WTC11 (cell line): ENCODE measurements at regions not wholly inside any gene's neighbourhood (a gene's known extent, or its start where the extent isn't known, plus 50 kb on each side); places are given as distances from the start of the nearest gene placed in this dataset.

Experiments
- ATAC-seq: fragments of 200-7000 bp; cut with Tn5 transposase; 2 replicates; pipeline ENCODE4 v1.10.0; 2021; ENCODE audit warnings: mild to moderate bottlenecking, moderate library complexity
- CTCF ChIA-PET: fragments of 300-600 bp; sonication (Branson Sonifier 250); formaldehyde crosslinking; loops from one replicate; lab custom pipeline; 2021; ENCODE audit warnings: antibody characterized with exemption; lab: Charles Lee
- POLR2A ChIA-PET: fragments of 350-600 bp; sonication (Branson Sonifier 250); formaldehyde crosslinking; loops from one replicate; lab custom pipeline; 2021; ENCODE audit warnings: antibody characterized with exemption; lab: Charles Lee
- DNase-seq: peaks from one replicate; pipeline ENCODE4 v3.0.0; 2021; ENCODE audit warnings: low spot score
- H3K27ac Mint-ChIP-seq: 2 replicates; pipeline ENCODE4 v1.8.0; 2021; ENCODE audit warnings: mixed read lengths
- H3K27me3 Mint-ChIP-seq: 2 replicates; pipeline ENCODE4 v1.8.0; 2021; ENCODE audit warnings: low read depth, mild to moderate bottlenecking, moderate library complexity, mixed read lengths
- H3K36me3 Mint-ChIP-seq: 2 replicates; pipeline ENCODE4 v1.8.0; 2021; ENCODE audit warnings: mixed read lengths
- H3K4me1 Mint-ChIP-seq: 2 replicates; pipeline ENCODE4 v1.8.0; 2022; ENCODE audit warnings: mixed read lengths
- H3K4me3 Mint-ChIP-seq: 2 replicates; pipeline ENCODE4 v1.8.0; 2021; ENCODE audit warnings: mild to moderate bottlenecking, moderate library complexity, mixed read lengths
- H3K9me3 Mint-ChIP-seq: 2 replicates; pipeline ENCODE4 v1.8.0; 2021; ENCODE audit warnings: mixed read lengths
- AR ChIP-seq: fragments of 250-450 bp; sonication (Bioruptor Pico); IDR thresholded peaks from 2 replicates; pipeline ENCODE4 v1.9.0; 2021; ENCODE audit warnings: mild to moderate bottlenecking
- ESRRA ChIP-seq: sonication (generic); formaldehyde crosslinking; IDR thresholded peaks from 2 replicates; pipeline ENCODE4 v1.8.1; 2022; ENCODE audit warnings: mild to moderate bottlenecking, missing genetic modification reagents, borderline replicate concordance
- GABPB1 ChIP-seq: sonication (generic); formaldehyde crosslinking; IDR thresholded peaks from 2 replicates; pipeline ENCODE4 v1.8.1; 2023; ENCODE audit warnings: mild to moderate bottlenecking, missing genetic modification reagents
- HMGA2 ChIP-seq: fragments of 250-450 bp; sonication (Bioruptor Pico); IDR thresholded peaks from 2 replicates; pipeline ENCODE4 v1.4.0; 2021; ENCODE audit warnings: mild to moderate bottlenecking, moderate library complexity
- IRF2 ChIP-seq: sonication (generic); formaldehyde crosslinking; IDR thresholded peaks from 2 replicates; pipeline ENCODE4 v1.8.0; 2022; ENCODE audit warnings: low read depth, missing genetic modification reagents, borderline replicate concordance
- MYBL2 ChIP-seq: sonication (generic); formaldehyde crosslinking; IDR thresholded peaks from 2 replicates; pipeline ENCODE4 v1.8.1; 2023; ENCODE audit warnings: mild to moderate bottlenecking, moderate library complexity, missing genetic modification reagents
- SP1 ChIP-seq: sonication (generic); formaldehyde crosslinking; conservative IDR thresholded peaks from 2 replicates; pipeline ENCODE4 v1.8.1; 2022; ENCODE audit warnings: missing genetic modification reagents
- STAT6 ChIP-seq: sonication (generic); formaldehyde crosslinking; conservative IDR thresholded peaks from 2 replicates; pipeline ENCODE4 v1.8.1; 2023; ENCODE audit warnings: mild to moderate bottlenecking, low read depth, missing genetic modification reagents, moderate library complexity
- TEAD4 ChIP-seq: sonication (generic); formaldehyde crosslinking; IDR thresholded peaks from 2 replicates; pipeline ENCODE4 v1.8.0; 2022; ENCODE audit warnings: mild to moderate bottlenecking, missing genetic modification reagents
- ZNF219 ChIP-seq: sonication (generic); formaldehyde crosslinking; IDR thresholded peaks from 2 replicates; pipeline ENCODE4 v1.8.0; 2023; ENCODE audit warnings: missing genetic modification reagents, mild to moderate bottlenecking, borderline replicate concordance
- ZNF232 ChIP-seq: sonication (generic); formaldehyde crosslinking; IDR thresholded peaks from 2 replicates; pipeline ENCODE4 v1.8.0; 2022; ENCODE audit warnings: mild to moderate bottlenecking, missing genetic modification reagents
- ZNF317 ChIP-seq: sonication (generic); formaldehyde crosslinking; IDR thresholded peaks from 2 replicates; pipeline ENCODE4 v1.8.1; 2023; ENCODE audit warnings: low read depth, mild to moderate bottlenecking, moderate library complexity, missing genetic modification reagents, borderline replicate concordance
- ZNF423 ChIP-seq: fragments of 250-450 bp; sonication (Bioruptor Pico); IDR thresholded peaks from 2 replicates; pipeline ENCODE4 v2.1.2; 2022; ENCODE audit warnings: mild to moderate bottlenecking, moderate library complexity
- ZNF671 ChIP-seq: fragments of 250-450 bp; sonication (Bioruptor Pico); IDR thresholded peaks from 2 replicates; pipeline ENCODE4 v1.8.0; 2021; ENCODE audit warnings: mild to moderate bottlenecking
- TF ChIP-seq, protein P1 (sequence below): sonication (generic); formaldehyde crosslinking; IDR thresholded peaks from 2 replicates; pipeline ENCODE4 v1.8.0; 2023; ENCODE audit warnings: missing genetic modification reagents
- TF ChIP-seq, protein P2 (sequence below): sonication (generic); formaldehyde crosslinking; IDR thresholded peaks from 2 replicates; pipeline ENCODE4 v1.8.1; 2022; ENCODE audit warnings: mild to moderate bottlenecking, moderate library complexity, missing genetic modification reagents
- TF ChIP-seq, protein P3 (sequence below): fragments of 200-600 bp; IDR thresholded peaks from 2 replicates; pipeline ENCODE4 v1.8.0; 2022; ENCODE audit warnings: antibody characterized with exemption

DNA sequence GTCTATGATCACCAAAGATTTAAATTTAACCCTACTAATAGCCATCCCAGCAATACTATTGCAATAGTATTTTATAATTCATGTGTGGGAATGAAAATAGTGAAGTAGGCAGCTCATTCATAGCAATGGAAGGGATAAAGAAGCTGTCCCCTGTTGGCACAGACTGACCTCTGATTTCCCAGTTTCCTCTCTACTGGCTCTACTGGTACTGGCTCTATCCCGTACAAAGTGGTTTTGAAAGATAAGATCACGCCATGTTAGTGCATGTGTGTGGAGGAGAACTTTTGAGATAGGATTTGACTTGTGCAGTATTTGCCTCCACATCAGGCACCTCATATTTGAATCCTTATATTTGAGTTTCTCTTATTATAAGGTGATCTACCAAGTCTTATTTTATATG lies 227.3 kb upstream of the ADGRL2 start:
- peaks cover 31% of the 10 kb centered on the region for H3K4me1 Mint-ChIP-seq
- DNase-seq (no peak), ATAC-seq (no peak)
- no peaks in the 10 kb centered on the region for H3K36me3 Mint-ChIP-seq
- H3K27me3 Mint-ChIP-seq, result no peaks in the 10 kb centered on the region
- no peaks in the 10 kb centered on the region for H3K9me3 Mint-ChIP-seq
- POLR2A ChIA-PET, result no interaction called here
- H3K27ac Mint-ChIP-seq, result no peak overlapping the region; the same call in 1 of the 2 replicates
- TF ChIP-seq ESRRA (CRISPR knock-in tag), result no peak
- no peak for TF ChIP-seq IRF2 (CRISPR knock-in tag)
- no peak for TF ChIP-seq AR (CRISPR knock-in tag)
- no peak overlapping the region for H3K4me3 Mint-ChIP-seq
- CTCF ChIA-PET, result interaction anchor here (1.4 kb wide), 1 partner anchor 268 kb away, joined by 4 read pairs; no protein-coding TSS in a partner anchor

- POLR2A ChIA-PET, result no interaction called here
- Mint-ChIP-seq H3K27ac (no peak overlapping the region), H3K9me3 (no peaks in the 10 kb centered on the region), H3K4me1 (peaks cover 21% of the 10 kb centered on the region), H3K4me3 (no peak overlapping the region), H3K27me3 (no peaks in the 10 kb centered on the region)
- ATAC-seq (no peak), DNase-seq (no peak)
- TF ChIP-seq ZNF232 (no peak), SP1 (CRISPR knock-in tag) (no peak), ZNF671 (no peak), ZNF423 (CRISPR knock-in tag) (no peak), MYBL2 (CRISPR knock-in tag) (no peak), ZNF317 (CRISPR knock-in tag) (no peak), GABPB1 (no peak), HMGA2 (CRISPR knock-in tag) (no peak)
- TF ChIP-seq, protein P1, sequence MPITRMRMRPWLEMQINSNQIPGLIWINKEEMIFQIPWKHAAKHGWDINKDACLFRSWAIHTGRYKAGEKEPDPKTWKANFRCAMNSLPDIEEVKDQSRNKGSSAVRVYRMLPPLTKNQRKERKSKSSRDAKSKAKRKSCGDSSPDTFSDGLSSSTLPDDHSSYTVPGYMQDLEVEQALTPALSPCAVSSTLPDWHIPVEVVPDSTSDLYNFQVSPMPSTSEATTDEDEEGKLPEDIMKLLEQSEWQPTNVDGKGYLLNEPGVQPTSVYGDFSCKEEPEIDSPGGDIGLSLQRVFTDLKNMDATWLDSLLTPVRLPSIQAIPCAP (CRISPR knock-in tag), result no peak
- TF ChIP-seq, protein P2, sequence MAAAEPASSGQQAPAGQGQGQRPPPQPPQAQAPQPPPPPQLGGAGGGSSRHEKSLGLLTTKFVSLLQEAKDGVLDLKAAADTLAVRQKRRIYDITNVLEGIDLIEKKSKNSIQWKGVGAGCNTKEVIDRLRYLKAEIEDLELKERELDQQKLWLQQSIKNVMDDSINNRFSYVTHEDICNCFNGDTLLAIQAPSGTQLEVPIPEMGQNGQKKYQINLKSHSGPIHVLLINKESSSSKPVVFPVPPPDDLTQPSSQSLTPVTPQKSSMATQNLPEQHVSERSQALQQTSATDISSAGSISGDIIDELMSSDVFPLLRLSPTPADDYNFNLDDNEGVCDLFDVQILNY (CRISPR knock-in tag), result no peak
- TF ChIP-seq, all 79 proteins: peak for 0
- CTCF ChIA-PET, result interaction anchor here (0.8 kb wide), 1 partner anchor 23 kb away, joined by 3 read pairs; no protein-coding TSS in a partner anchor
- no peaks in the 10 kb centered on the region for H3K36me3 Mint-ChIP-seq
These were observed 228.8 kb upstream of the ADGRL2 start for GRCh38 chr1:81571946-81572345.

DNA sequence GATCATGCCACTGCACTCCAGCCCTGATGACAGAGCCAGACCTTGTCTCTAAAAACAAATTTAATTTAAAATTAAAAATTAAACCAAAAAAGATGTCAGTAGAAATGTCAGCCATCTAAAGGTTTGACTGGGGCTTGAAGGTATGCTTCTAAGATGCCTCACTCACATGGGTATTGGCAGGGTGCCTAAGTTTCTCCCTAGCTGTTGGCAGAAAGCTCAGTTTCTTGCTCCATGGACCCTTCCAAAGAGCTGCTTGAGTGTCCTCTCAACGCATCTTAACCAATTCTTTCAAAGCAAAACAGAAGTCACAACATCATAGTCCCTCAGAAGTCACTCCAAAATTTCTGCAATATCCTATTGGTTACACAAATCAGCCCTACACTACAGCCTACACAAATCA lies 231.0 kb upstream of the ADGRL2 start:
- H3K4me3 Mint-ChIP-seq, result no peak overlapping the region
- POLR2A ChIA-PET, result no interaction called here
- DNase-seq (no peak), ATAC-seq (no peak)
- peaks cover 15% of the 10 kb centered on the region for H3K4me1 Mint-ChIP-seq
- no peak overlapping the region for H3K27ac Mint-ChIP-seq
- H3K36me3 Mint-ChIP-seq, result no peaks in the 10 kb centered on the region
- no peaks in the 10 kb centered on the region for H3K9me3 Mint-ChIP-seq
- CTCF ChIA-PET, result no interaction called here
- TF ChIP-seq TEAD4 (CRISPR knock-in tag) (no peak), ZNF219 (CRISPR knock-in tag) (no peak), STAT6 (CRISPR knock-in tag) (no peak), ZNF232 (no peak)
- TF ChIP-seq, protein P3, sequence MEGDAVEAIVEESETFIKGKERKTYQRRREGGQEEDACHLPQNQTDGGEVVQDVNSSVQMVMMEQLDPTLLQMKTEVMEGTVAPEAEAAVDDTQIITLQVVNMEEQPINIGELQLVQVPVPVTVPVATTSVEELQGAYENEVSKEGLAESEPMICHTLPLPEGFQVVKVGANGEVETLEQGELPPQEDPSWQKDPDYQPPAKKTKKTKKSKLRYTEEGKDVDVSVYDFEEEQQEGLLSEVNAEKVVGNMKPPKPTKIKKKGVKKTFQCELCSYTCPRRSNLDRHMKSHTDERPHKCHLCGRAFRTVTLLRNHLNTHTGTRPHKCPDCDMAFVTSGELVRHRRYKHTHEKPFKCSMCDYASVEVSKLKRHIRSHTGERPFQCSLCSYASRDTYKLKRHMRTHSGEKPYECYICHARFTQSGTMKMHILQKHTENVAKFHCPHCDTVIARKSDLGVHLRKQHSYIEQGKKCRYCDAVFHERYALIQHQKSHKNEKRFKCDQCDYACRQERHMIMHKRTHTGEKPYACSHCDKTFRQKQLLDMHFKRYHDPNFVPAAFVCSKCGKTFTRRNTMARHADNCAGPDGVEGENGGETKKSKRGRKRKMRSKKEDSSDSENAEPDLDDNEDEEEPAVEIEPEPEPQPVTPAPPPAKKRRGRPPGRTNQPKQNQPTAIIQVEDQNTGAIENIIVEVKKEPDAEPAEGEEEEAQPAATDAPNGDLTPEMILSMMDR, result no peak
- TF ChIP-seq, all 79 proteins: peak for 0
- H3K27me3 Mint-ChIP-seq, result no peaks in the 10 kb centered on the region
